BE2C (cell line): ENCODE measurements at regions not wholly inside any gene's neighbourhood (a gene's known extent, or its start where the extent isn't known, plus 50 kb on each side); places are given as distances from the start of the nearest gene placed in this dataset.

Experiments
- DNase-seq: peaks from one replicate; pipeline ENCODE4 v3.0.0-alpha.2; 2020
- H3K27me3 ChIP-seq: fragments of 250-450 bp; sonication (Bioruptor Pico); 2 replicates; pipeline ENCODE4 v1.5.1; 2020; ENCODE audit warnings: mild to moderate bottlenecking
- H3K36me3 ChIP-seq: fragments of 250-450 bp; sonication (Bioruptor Pico); 2 replicates; pipeline ENCODE4 v1.5.1; 2020; ENCODE audit warnings: mild to moderate bottlenecking
- H3K4me1 ChIP-seq: fragments of 250-450 bp; sonication (Bioruptor Pico); 2 replicates; pipeline ENCODE4 v1.5.1; 2020
- H3K4me3 ChIP-seq: 2 replicates; pipeline ENCODE4 v1.5.1; 2011; ENCODE audit warnings: low read depth, low read length
- H3K9me3 ChIP-seq: fragments of 250-450 bp; sonication (Bioruptor Pico); 2 replicates; pipeline ENCODE4 v1.5.1; 2020
- TF ChIP-seq, protein P1 (sequence below): IDR thresholded peaks from 2 replicates; pipeline ENCODE4 v1.5.1; 2012; ENCODE audit warnings: mild to moderate bottlenecking, low read depth, low read length

DNA sequence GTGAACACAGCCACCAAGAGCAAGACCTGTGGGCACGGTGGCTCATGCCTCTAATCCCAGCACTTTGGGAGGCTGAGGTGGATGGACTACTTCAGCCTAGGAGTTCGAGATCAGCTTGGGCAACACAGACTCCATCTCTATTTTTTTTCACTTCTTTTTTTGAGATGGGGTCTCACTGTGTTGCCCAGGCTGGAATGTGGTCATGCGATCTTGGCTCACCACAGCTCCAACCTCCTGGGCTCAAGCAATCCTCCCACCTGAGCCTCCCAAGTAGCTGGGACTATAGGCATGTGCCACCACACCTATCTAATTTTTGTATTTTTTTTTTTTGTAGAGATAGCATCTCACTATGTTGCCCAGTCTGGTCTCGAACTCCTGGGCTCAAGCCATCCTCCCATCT lies 54.4 kb upstream of the SPRED2 start:
- Histone ChIP-seq H3K4me3 (no peak overlapping the region), H3K36me3 (no peaks in the 10 kb centered on the region), H3K4me1 (no peaks in the 10 kb centered on the region), H3K27me3 (no peaks in the 10 kb centered on the region), H3K9me3 (no peaks in the 10 kb centered on the region)
- TF ChIP-seq, protein P1, sequence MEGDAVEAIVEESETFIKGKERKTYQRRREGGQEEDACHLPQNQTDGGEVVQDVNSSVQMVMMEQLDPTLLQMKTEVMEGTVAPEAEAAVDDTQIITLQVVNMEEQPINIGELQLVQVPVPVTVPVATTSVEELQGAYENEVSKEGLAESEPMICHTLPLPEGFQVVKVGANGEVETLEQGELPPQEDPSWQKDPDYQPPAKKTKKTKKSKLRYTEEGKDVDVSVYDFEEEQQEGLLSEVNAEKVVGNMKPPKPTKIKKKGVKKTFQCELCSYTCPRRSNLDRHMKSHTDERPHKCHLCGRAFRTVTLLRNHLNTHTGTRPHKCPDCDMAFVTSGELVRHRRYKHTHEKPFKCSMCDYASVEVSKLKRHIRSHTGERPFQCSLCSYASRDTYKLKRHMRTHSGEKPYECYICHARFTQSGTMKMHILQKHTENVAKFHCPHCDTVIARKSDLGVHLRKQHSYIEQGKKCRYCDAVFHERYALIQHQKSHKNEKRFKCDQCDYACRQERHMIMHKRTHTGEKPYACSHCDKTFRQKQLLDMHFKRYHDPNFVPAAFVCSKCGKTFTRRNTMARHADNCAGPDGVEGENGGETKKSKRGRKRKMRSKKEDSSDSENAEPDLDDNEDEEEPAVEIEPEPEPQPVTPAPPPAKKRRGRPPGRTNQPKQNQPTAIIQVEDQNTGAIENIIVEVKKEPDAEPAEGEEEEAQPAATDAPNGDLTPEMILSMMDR = no peak
- no peak for DNase-seq

DNA sequence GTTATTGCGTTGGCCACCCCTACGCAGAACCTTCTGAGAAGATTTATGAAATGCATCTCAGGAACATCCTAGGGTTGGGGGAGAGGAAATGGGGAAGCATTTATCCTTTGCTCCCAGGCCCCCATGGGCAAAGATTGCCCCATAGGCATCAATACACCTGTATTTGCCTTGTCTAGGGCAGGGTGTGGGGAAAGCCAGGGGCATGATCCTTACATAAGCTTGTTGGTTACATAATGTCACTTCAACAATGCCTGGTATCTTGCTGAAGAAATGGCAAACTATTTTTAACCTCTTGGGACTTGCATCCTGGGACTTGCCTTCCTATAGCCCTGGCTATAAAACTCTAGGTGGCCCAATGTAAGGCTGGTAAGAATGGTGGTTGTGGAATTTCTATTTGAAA lies 53.9 kb upstream of the SPRED2 start:
- no peak for DNase-seq
- TF ChIP-seq, protein P1 = no peak
- no peaks in the 10 kb centered on the region for H3K27me3 ChIP-seq
- H3K4me3 ChIP-seq = no peak overlapping the region
- no peaks in the 10 kb centered on the region for H3K4me1 ChIP-seq
- no peaks in the 10 kb centered on the region for H3K9me3 ChIP-seq
- no peaks in the 10 kb centered on the region for H3K36me3 ChIP-seq

DNA sequence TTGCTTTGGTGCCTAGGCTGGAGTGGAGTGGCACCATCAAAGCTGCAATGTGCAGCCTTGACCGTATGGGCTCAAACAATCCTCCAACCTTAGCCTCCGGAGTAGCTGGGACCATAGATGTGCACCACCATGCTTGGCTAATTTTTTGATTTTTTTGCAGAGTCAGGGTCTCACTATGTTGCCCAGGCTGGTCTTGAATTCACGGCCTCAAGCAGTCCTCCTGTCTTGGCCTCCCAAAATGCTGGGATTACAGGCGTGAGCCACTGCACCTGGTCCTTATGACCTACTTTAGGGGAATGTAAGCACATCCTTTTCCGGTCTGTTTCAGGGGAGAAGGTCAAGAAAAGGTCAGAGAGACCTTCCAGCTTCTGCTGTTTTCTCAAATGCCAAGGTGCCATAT lies 53.4 kb upstream of the SPRED2 start:
- Histone ChIP-seq H3K36me3 (no peaks in the 10 kb centered on the region), H3K4me1 (no peaks in the 10 kb centered on the region), H3K4me3 (no peak overlapping the region), H3K27me3 (no peaks in the 10 kb centered on the region), H3K9me3 (no peaks in the 10 kb centered on the region)
- no peak for DNase-seq
- TF ChIP-seq, protein P1 = no peak

DNA sequence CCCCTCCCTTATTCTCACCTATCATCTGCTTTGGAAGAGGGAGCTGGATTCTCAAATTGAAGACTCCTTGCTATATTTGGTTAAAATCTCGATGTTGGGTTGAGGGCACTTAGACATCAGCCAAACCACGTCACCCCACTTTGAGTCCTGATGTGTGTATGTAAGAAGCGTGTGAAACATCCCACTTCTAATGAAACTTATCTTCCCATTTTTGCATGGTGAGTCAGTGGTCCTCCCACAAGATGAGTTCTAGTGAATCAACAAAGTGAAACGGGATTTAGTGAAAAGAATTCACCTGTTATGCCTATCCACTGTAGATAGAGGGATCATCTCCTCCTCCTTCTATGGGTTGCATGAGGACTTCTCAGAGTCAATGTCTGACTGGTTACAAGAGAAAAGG lies 51.4 kb upstream of the SPRED2 start:
- Histone ChIP-seq H3K27me3 (no peaks in the 10 kb centered on the region), H3K9me3 (no peaks in the 10 kb centered on the region), H3K36me3 (no peaks in the 10 kb centered on the region), H3K4me3 (no peak overlapping the region), H3K4me1 (no peaks in the 10 kb centered on the region)
- DNase-seq = no peak
- TF ChIP-seq, protein P1 = no peak

DNA sequence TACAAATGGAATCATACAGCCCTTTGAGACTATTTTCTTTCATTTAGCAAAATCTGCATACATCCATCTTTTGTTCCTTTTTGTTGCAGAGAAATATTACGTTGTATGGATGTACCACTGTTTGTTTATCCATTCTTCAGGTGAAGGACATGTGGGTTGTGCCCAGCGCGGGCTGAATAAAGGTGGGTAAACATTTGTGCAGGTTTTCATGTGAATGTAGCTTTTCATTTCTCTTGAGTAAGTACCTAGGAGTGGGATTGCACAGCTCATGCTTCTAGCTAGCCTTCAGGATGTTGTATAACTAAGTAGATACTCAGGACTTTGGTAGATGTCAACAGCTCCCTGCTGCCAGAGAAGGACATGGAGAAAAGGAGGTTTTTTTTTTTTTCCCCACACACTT lies 50.6 kb upstream of the SPRED2 start:
- no peak overlapping the region for H3K4me3 ChIP-seq
- H3K36me3 ChIP-seq = no peaks in the 10 kb centered on the region
- H3K9me3 ChIP-seq = no peaks in the 10 kb centered on the region
- DNase-seq = no peak
- no peaks in the 10 kb centered on the region for H3K27me3 ChIP-seq
- TF ChIP-seq, protein P1 = no peak
- H3K4me1 ChIP-seq = no peaks in the 10 kb centered on the region
